ENCODE measurements at regions not wholly inside any gene's neighbourhood (a gene's known extent, or its start where the extent isn't known, plus 50 kb on each side); places are given as distances from the start of the nearest gene placed in this dataset.
"Not testable (repeated sequence)": the region's sequence is repeated elsewhere in the genome, so short reads cannot be mapped to it uniquely, and the experiment has no call there.

DNA sequence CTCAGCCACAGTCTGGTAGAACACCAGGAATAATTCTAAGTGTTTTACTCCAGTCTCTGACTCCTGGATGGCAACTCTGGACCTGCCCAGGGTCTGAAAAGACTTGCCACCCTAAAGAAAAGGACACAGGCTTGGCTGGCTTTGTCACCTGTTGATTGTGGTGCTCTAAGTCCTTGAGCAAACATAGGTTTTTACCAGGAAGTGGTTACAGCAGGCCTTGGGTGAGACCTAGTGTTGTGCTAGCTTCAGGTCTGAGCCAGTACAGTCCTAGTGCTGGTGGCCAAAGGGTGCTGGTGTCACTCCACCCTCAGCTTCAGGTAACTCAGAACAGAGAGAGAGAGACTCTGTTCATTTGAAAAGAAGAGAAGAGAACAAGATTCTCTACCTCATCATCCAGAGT, 1239.4 kb upstream of the CRIM1 start:
- Histone ChIP-seq H3K4me3 (ENCODE audit: low read length in 2 of 2) (no peak overlapping the region), H3K27me3 (ENCODE audit: control insufficient read depth in 1 of 2, insufficient read depth in 2 of 2, low read length in 2 of 2) (no peaks in the 10 kb centered on the region)

DNA sequence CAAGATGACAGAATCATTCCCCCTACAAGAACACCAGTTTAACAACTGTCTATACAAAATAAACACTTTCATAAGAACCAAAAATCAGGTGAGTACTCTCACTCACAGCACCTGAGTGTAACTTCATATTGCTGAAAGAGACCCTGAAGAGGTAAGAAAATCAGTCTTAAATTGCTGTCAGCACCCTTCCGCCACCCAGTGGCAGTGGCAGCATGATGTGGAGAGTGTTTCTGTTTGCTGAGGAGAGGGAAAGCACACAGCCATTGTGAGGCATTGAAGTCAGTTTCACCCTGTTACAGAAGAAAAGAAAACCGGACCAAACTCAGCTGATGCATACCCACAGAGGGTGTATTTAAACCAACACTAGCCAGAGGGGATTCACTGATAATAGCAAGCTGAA, 1240.8 kb upstream of the CRIM1 start:
- Histone ChIP-seq H3K27ac (ENCODE audit: low read length) (no peak overlapping the region), H3K9ac (ENCODE audit: low read length in 2 of 2) (no peak overlapping the region), H3K4me3 (ENCODE audit: low read length in 2 of 2) (no peak overlapping the region), H3K9me3 (ENCODE audit: control insufficient read depth in 2 of 2, low read length in 2 of 2) (peaks cover 0 to 4% of the 10 kb centered on the region in 2 donors), H3K4me1 (ENCODE audit: control insufficient read depth, insufficient read depth, low read length) (no peaks in the 10 kb centered on the region), H3K36me3 (ENCODE audit: control insufficient read depth in 2 of 2, insufficient read depth in 2 of 2, low read length in 2 of 2) (no peaks in the 10 kb centered on the region), H3K27me3 (ENCODE audit: control insufficient read depth in 1 of 2, insufficient read depth in 2 of 2, low read length in 2 of 2) (no peaks in the 10 kb centered on the region)

More for the DNA sequence above, 1239.4 kb upstream of the CRIM1 start:
- Histone ChIP-seq H3K36me3 (ENCODE audit: control insufficient read depth in 2 of 2, insufficient read depth in 2 of 2, low read length in 2 of 2) (no peaks in the 10 kb centered on the region), H3K9me3 (ENCODE audit: control insufficient read depth in 2 of 2, low read length in 2 of 2) (peaks cover 0 to 4% of the 10 kb centered on the region in 2 donors), H3K4me1 (ENCODE audit: control insufficient read depth, insufficient read depth, low read length) (no peaks in the 10 kb centered on the region), H3K27ac (ENCODE audit: low read length) (no peak overlapping the region), H3K9ac (ENCODE audit: low read length in 2 of 2) (no peak overlapping the region)

DNA sequence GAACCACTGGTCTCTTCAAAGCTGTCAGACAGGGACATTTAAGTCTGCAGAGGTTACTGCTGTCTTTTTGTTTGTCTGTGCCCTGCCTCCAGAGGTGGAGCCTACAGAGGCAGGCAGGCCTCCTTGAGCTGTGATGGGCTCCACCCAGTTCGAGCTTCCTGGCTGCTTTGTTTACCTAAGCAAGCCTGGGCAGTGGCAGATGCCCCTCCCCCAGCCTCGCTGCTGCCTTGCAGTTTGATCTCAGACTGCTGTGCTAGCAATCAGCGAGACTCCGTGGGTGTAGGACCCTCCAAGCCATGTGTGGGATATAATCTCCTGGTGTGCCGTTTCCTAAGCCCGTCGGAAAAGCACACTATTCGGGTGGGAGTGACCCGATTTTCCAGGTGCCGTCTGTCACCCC, 1243.2 kb upstream of the CRIM1 start:
- not testable (repeated sequence) for H3K9ac ChIP-seq (ENCODE audit: low read length in 2 of 2); H3K27ac ChIP-seq (ENCODE audit: low read length); H3K36me3 ChIP-seq (ENCODE audit: control insufficient read depth in 2 of 2, insufficient read depth in 2 of 2, low read length in 2 of 2); H3K27me3 ChIP-seq (ENCODE audit: control insufficient read depth in 1 of 2, insufficient read depth in 2 of 2, low read length in 2 of 2); H3K4me3 ChIP-seq (ENCODE audit: low read length in 2 of 2); H3K4me1 ChIP-seq (ENCODE audit: control insufficient read depth, insufficient read depth, low read length); H3K9me3 ChIP-seq (ENCODE audit: control insufficient read depth in 2 of 2, low read length in 2 of 2)

DNA sequence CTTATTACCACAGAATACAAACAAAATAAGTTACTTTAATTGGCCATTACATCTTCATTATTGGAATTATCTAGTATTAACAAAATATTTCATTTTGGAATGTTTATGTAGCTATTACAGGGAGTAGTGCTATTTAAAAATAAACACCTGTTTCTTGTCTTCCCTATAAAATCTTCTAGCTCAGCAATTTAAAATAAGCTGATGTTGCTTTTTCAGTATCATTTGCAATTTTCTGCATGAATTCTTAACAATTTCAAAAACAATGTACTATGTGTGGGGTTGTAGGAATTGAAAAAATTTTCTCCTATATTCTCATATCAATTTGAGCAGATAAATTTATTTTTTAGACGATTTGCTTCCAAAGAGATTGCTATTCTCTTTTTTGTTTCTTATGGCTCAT, 1251.3 kb upstream of the CRIM1 start:
- H3K36me3 ChIP-seq (ENCODE audit: control insufficient read depth in 2 of 2, insufficient read depth in 2 of 2, low read length in 2 of 2) = no peaks in the 10 kb centered on the region
- no peak overlapping the region for H3K27ac ChIP-seq (ENCODE audit: low read length)
- no peak overlapping the region for H3K4me3 ChIP-seq (ENCODE audit: low read length in 2 of 2)
- no peaks in the 10 kb centered on the region for H3K27me3 ChIP-seq (ENCODE audit: control insufficient read depth in 1 of 2, insufficient read depth in 2 of 2, low read length in 2 of 2)
- no peak overlapping the region for H3K9ac ChIP-seq (ENCODE audit: low read length in 2 of 2)
- no peaks in the 10 kb centered on the region for H3K9me3 ChIP-seq (ENCODE audit: control insufficient read depth in 2 of 2, low read length in 2 of 2)
- no peaks in the 10 kb centered on the region for H3K4me1 ChIP-seq (ENCODE audit: control insufficient read depth, insufficient read depth, low read length)

DNA sequence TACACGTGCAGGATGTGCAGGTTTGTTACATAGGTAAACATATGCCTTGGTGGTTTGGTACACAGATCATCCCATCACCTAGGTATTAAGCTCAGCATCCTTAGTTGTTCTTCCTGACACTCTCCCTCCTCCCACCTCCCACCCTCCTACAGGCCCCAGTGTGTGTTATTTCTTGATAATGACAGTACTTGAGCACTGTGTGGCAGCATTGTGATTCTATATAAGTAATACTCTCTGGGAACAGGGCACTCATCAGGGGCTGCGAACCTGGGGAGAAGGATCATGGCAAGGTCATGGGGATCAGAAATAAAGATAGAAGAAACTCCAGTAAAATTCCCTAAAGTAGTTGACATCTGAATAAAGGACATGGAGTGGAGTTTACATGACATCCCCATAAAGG, 1256.2 kb upstream of the CRIM1 start:
- no peak overlapping the region for H3K9ac ChIP-seq (ENCODE audit: low read length in 2 of 2)
- H3K9me3 ChIP-seq (ENCODE audit: control insufficient read depth in 2 of 2, low read length in 2 of 2) = no peaks in the 10 kb centered on the region
- no peak overlapping the region for H3K27ac ChIP-seq (ENCODE audit: low read length)

DNA sequence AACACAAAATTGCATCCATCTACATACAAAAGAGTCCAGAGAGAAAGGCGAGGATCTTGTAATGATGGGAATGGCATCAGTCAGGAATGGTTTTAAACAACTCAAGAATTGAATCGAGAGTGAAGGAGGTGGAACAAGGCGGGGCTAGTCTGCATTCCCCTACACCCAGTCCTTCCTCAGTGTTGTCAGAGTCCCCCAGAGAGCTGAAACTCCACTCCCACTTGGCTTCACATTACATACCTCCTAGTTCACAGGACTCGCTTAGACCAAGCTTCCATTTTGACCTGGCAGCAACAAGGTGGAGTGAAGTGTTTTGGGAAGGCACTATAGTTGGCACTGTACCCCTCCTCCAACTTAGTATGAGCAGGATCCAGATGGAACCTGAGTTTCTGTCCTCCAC, 1273.5 kb upstream of the CRIM1 start:
- no peaks in the 10 kb centered on the region for H3K27me3 ChIP-seq (ENCODE audit: control insufficient read depth in 1 of 2, insufficient read depth in 2 of 2, low read length in 2 of 2)
- H3K36me3 ChIP-seq (ENCODE audit: control insufficient read depth in 2 of 2, insufficient read depth in 2 of 2, low read length in 2 of 2) = no peaks in the 10 kb centered on the region
- H3K9me3 ChIP-seq (ENCODE audit: control insufficient read depth in 2 of 2, low read length in 2 of 2) = no peaks in the 10 kb centered on the region
- no peaks in the 10 kb centered on the region for H3K4me1 ChIP-seq (ENCODE audit: control insufficient read depth, insufficient read depth, low read length)
- H3K4me3 ChIP-seq (ENCODE audit: low read length in 2 of 2) = no peak overlapping the region
- no peak overlapping the region for H3K27ac ChIP-seq (ENCODE audit: low read length)
- H3K9ac ChIP-seq (ENCODE audit: low read length in 2 of 2) = no peak overlapping the region

More for the DNA sequence above, 1256.2 kb upstream of the CRIM1 start:
- no peak overlapping the region for H3K4me3 ChIP-seq (ENCODE audit: low read length in 2 of 2)
- H3K4me1 ChIP-seq (ENCODE audit: control insufficient read depth, insufficient read depth, low read length) = no peaks in the 10 kb centered on the region
- H3K36me3 ChIP-seq (ENCODE audit: control insufficient read depth in 2 of 2, insufficient read depth in 2 of 2, low read length in 2 of 2) = no peaks in the 10 kb centered on the region
- H3K27me3 ChIP-seq (ENCODE audit: control insufficient read depth in 1 of 2, insufficient read depth in 2 of 2, low read length in 2 of 2) = no peaks in the 10 kb centered on the region

DNA sequence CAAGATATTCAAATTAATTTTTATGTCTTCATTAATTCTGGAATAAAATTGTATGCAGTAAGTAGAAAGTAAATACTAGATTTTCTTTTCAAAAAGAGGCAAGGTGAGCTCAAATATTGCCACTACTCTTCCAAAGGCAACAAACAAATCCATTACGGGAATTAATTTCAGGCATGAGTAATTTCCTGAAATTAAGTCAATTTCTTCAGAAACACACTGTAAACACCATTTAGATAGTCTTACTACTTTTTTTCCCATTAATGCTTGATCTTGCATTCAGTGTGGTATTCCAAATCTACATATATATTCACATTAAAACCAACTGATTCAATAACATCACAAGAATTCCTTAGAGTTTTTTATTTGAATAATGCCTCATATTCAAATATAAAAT, 1274.0 kb upstream of the CRIM1 start:
- Histone ChIP-seq H3K4me1 (ENCODE audit: control insufficient read depth, insufficient read depth, low read length) (no peaks in the 10 kb centered on the region), H3K36me3 (ENCODE audit: control insufficient read depth in 2 of 2, insufficient read depth in 2 of 2, low read length in 2 of 2) (no peaks in the 10 kb centered on the region), H3K9ac (ENCODE audit: low read length in 2 of 2) (no peak overlapping the region), H3K27ac (ENCODE audit: low read length) (no peak overlapping the region), H3K27me3 (ENCODE audit: control insufficient read depth in 1 of 2, insufficient read depth in 2 of 2, low read length in 2 of 2) (no peaks in the 10 kb centered on the region), H3K4me3 (ENCODE audit: low read length in 2 of 2) (no peak overlapping the region), H3K9me3 (ENCODE audit: control insufficient read depth in 2 of 2, low read length in 2 of 2) (no peaks in the 10 kb centered on the region)

DNA sequence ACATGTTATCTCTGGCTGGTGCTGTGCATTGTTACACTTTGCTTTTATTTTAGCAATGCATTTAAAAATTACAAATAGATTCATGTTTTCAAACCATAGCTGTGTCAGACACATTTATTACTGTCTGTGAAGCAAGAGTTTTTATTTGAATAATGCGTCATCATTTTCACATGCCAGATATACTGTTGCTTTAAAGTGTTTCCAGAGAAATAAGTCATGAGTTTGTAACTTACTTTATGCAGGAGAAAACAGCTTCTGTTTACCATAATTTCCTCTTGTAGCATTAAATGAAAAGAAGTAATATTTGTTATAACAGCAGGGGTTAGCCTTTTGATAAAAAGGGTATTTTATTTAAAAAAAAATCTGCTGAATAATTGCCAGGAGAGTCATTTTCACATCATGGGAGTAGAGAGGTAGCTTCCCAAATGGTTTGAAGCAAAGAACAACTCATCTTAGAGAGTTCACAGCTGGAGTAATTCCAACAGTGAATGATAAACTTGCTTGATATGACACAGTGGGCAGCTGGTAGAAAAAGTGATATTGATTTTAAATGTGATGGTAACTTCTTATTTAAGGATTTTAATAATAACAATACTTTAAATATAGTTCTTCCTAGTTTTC, 1274.5 kb upstream of the CRIM1 start:
- Histone ChIP-seq H3K36me3 (ENCODE audit: control insufficient read depth in 2 of 2, insufficient read depth in 2 of 2, low read length in 2 of 2) (no peaks in the 10 kb centered on the region), H3K9me3 (ENCODE audit: control insufficient read depth in 2 of 2, low read length in 2 of 2) (no peaks in the 10 kb centered on the region), H3K4me3 (ENCODE audit: low read length in 2 of 2) (no peak overlapping the region), H3K27me3 (ENCODE audit: control insufficient read depth in 1 of 2, insufficient read depth in 2 of 2, low read length in 2 of 2) (no peaks in the 10 kb centered on the region), H3K27ac (ENCODE audit: low read length) (no peak overlapping the region), H3K4me1 (ENCODE audit: control insufficient read depth, insufficient read depth, low read length) (no peaks in the 10 kb centered on the region), H3K9ac (ENCODE audit: low read length in 2 of 2) (no peak overlapping the region)

DNA sequence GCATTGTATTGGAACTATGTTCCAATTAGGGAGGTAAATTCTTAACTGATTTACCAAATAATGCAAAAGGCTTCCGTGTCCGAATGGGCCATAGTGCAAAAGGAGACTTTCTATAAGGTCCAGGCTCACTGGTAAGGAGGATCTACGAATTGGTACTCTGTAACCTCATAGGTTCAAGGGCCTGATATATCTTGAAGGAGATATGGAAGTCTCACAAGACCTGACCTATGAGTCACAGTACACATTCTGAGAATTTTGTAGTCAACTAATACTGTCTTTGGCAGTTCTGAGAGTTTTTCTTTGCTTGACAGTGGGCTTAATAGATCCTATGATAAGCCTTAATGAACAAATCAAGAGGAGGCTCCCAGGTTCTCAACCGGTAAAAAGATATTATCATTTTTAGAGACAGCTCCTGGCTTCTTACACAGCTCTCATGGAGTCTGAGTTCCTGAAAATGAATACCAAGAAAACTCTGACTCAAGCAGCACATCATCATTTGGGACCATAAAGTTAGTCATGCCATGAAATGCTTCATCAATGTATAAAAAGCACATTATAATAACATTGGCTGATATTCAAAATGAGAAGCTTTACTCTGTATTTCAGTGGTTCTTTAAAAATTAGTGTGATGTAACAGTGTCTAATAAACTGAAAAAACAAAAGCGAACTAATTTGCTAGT, 1275.2 kb upstream of the CRIM1 start:
- Histone ChIP-seq H3K4me3 (ENCODE audit: low read length in 2 of 2) (no peak overlapping the region), H3K27me3 (ENCODE audit: control insufficient read depth in 1 of 2, insufficient read depth in 2 of 2, low read length in 2 of 2) (no peaks in the 10 kb centered on the region), H3K9me3 (ENCODE audit: control insufficient read depth in 2 of 2, low read length in 2 of 2) (no peaks in the 10 kb centered on the region), H3K36me3 (ENCODE audit: control insufficient read depth in 2 of 2, insufficient read depth in 2 of 2, low read length in 2 of 2) (no peaks in the 10 kb centered on the region), H3K4me1 (ENCODE audit: control insufficient read depth, insufficient read depth, low read length) (no peaks in the 10 kb centered on the region), H3K27ac (ENCODE audit: low read length) (no peak overlapping the region), H3K9ac (ENCODE audit: low read length in 2 of 2) (no peak overlapping the region)

DNA sequence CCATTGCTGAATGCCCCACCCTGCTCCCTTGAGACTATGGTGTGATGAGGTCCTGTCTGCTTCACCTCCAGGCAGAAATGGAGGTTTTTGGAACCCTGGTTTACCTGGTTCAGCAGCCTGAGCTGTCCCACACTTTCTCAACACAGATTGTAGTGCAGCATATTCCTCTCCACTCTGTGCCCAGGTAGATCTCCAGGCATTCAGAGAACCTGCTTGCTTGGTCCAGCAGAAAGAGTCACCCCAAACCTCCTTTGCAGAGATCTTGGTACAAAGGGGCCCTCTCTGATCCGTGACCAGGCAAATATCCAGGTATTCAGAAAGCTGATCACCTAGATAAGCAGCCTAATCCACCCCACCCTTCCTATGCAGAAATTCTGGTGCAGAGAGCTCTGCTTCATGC, 1288.2 kb upstream of the CRIM1 start:
- Histone ChIP-seq H3K27ac (ENCODE audit: low read length) (no peak overlapping the region), H3K9ac (ENCODE audit: low read length in 2 of 2) (no peak overlapping the region)

DNA sequence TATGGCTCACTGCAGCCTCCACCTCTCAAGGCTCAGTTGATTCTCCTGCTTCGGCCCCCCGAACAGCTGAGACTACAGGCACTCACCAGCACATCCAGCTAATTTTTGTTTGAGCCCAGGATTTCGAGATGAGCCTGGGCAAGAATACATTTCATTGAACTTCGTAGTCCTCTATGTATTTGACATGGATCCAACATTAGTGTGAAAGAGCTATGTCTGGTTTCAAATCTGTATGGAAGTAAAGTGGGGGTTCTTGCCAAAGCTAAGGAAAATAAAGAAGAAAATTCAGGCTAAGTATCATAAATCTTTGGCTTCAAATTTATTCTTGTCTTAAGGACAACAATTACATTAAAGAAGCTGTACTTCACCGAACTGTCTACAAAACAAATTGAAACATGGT, 1291.7 kb upstream of the CRIM1 start:
- H3K27me3 ChIP-seq (ENCODE audit: control insufficient read depth in 1 of 2, insufficient read depth in 2 of 2, low read length in 2 of 2) = no peaks in the 10 kb centered on the region
- H3K27ac ChIP-seq (ENCODE audit: low read length) = no peak overlapping the region
- H3K9me3 ChIP-seq (ENCODE audit: control insufficient read depth in 2 of 2, low read length in 2 of 2) = peaks cover 0 to 2% of the 10 kb centered on the region in 2 donors
- no peak overlapping the region for H3K9ac ChIP-seq (ENCODE audit: low read length in 2 of 2)
- no peaks in the 10 kb centered on the region for H3K4me1 ChIP-seq (ENCODE audit: control insufficient read depth, insufficient read depth, low read length)
- no peaks in the 10 kb centered on the region for H3K36me3 ChIP-seq (ENCODE audit: control insufficient read depth in 2 of 2, insufficient read depth in 2 of 2, low read length in 2 of 2)
- H3K4me3 ChIP-seq (ENCODE audit: low read length in 2 of 2) = no peak overlapping the region

More for the DNA sequence above, 1288.2 kb upstream of the CRIM1 start:
- Histone ChIP-seq H3K4me1 (ENCODE audit: control insufficient read depth, insufficient read depth, low read length) (no peaks in the 10 kb centered on the region), H3K36me3 (ENCODE audit: control insufficient read depth in 2 of 2, insufficient read depth in 2 of 2, low read length in 2 of 2) (no peaks in the 10 kb centered on the region), H3K27me3 (ENCODE audit: control insufficient read depth in 1 of 2, insufficient read depth in 2 of 2, low read length in 2 of 2) (no peaks in the 10 kb centered on the region), H3K4me3 (ENCODE audit: low read length in 2 of 2) (no peak overlapping the region), H3K9me3 (ENCODE audit: control insufficient read depth in 2 of 2, low read length in 2 of 2) (peaks cover 0 to 2% of the 10 kb centered on the region in 2 donors)
